ENCODE measurements at regions not wholly inside any gene's neighbourhood (a gene's known extent, or its start where the extent isn't known, plus 50 kb on each side); places are given as distances from the start of the nearest gene placed in this dataset.

DNA sequence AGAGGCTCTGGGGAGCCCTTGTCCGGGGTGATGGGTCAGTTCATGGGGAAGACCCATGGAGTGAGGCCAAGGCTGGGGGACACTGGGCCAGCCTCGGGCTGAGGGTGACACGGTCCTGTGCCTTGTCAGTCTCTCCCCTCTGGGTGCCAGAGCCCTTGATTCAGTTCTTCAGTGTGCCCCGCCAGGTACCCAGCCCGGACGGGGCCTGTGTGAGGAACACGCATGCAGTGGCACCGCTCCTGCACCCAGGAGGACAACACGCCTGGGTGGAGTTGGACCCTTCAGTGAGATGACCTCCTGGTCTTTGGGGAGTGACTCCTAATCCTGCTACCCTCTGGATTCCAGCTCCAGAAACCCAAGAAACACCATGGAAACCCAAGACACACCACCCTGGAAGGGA, 264.4 kb downstream of the LOXHD1 start:
- peaks cover 0 to 9% of the 10 kb centered on the region in 2 donors for H3K4me1 ChIP-seq (ENCODE audit: control insufficient read depth in 1 of 2, insufficient read depth in 2 of 2, low read length in 2 of 2)
- no peaks in the 10 kb centered on the region for H3K9me3 ChIP-seq (ENCODE audit: control insufficient read depth in 1 of 2, low read length in 2 of 2)
- no peaks in the 10 kb centered on the region for H3K36me3 ChIP-seq (ENCODE audit: control insufficient read depth in 1 of 2, insufficient read depth in 2 of 2, low read length in 2 of 2)
- H3K4me3 ChIP-seq (ENCODE audit: low read depth in 1 of 2, low read length in 2 of 2): no peak overlapping the region
- no peaks in the 10 kb centered on the region for H3K27me3 ChIP-seq (ENCODE audit: low read depth, low read length)
- no peak overlapping the region for H3K27ac ChIP-seq (ENCODE audit: low read length)

DNA sequence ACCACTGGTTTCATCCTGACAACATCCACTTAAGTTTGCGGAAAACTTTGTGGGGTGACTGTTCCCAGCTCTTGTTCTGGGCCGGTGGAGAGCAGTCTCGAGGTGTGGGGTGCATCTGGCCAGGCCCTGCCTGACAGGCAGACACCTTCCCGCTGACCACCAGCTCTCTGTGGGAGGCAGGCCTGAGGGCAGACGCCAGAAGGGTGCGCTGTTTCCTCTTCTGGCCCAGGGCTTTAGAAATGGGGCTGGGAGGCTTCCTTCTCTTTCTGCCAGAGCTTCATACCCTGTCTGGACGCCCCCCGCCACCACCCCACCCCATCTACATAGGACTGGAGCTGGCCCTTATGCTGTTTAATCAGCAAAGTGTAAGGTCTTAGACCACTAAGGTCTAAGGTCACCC, 263.8 kb downstream of the LOXHD1 start:
- Histone ChIP-seq H3K27me3 (ENCODE audit: low read depth, low read length) (no peaks in the 10 kb centered on the region), H3K36me3 (ENCODE audit: control insufficient read depth in 1 of 2, insufficient read depth in 2 of 2, low read length in 2 of 2) (no peaks in the 10 kb centered on the region), H3K9me3 (ENCODE audit: control insufficient read depth in 1 of 2, low read length in 2 of 2) (no peaks in the 10 kb centered on the region), H3K4me1 (ENCODE audit: control insufficient read depth in 1 of 2, insufficient read depth in 2 of 2, low read length in 2 of 2) (peaks cover 0 to 2% of the 10 kb centered on the region in 2 donors), H3K27ac (ENCODE audit: low read length) (no peak overlapping the region), H3K4me3 (ENCODE audit: low read depth in 1 of 2, low read length in 2 of 2) (no peak overlapping the region)

DNA sequence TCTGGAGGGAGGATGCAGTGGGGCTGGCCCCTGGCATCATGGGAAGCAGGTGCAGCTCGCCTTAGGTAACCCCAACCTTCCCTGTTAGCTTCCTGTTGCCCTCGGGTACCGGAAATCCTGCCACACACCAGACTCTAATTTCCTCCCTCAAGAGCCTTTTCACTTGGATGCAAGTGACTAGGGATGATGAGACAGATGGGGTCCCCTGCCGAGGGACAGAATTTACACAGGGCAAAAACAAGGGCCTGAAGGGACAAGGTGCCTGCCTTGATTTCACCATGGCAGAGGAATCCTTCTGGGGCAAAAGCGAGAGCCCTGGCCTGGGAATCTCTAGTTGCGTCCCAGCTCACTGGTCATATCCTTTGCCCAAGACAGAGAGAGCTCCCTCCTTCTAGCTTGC, 263.1 kb downstream of the LOXHD1 start:
- no peaks in the 10 kb centered on the region for H3K27me3 ChIP-seq (ENCODE audit: low read depth, low read length)
- no peak overlapping the region for H3K4me3 ChIP-seq (ENCODE audit: low read depth in 1 of 2, low read length in 2 of 2)
- H3K36me3 ChIP-seq (ENCODE audit: control insufficient read depth in 1 of 2, insufficient read depth in 2 of 2, low read length in 2 of 2): no peaks in the 10 kb centered on the region
- no peaks in the 10 kb centered on the region for H3K9me3 ChIP-seq (ENCODE audit: control insufficient read depth in 1 of 2, low read length in 2 of 2)
- H3K4me1 ChIP-seq (ENCODE audit: control insufficient read depth in 1 of 2, insufficient read depth in 2 of 2, low read length in 2 of 2): no peaks in the 10 kb centered on the region
- no peak overlapping the region for H3K27ac ChIP-seq (ENCODE audit: low read length)

DNA sequence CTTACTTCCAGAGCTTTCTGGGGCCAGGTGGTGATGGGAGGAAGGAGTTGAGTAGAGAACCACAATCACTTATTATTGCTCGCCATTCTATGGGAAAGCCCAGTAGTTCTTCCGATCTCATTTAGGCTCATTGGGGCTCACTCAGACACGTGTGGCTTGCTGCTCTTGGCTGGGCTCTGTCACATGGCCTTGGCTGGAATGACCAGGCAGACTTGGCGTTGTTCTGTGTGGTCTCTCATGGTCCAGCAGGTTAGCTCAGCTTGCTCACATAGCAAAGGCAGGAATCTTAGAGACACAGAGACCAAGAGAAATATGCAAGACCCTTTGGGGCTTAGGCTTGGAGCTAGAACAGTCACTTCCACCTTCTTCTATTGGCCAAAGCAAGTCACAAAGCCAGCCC, 261.2 kb downstream of the LOXHD1 start:
- no peak overlapping the region for H3K4me3 ChIP-seq (ENCODE audit: low read depth in 1 of 2, low read length in 2 of 2)
- no peaks in the 10 kb centered on the region for H3K27me3 ChIP-seq (ENCODE audit: low read depth, low read length)
- no peaks in the 10 kb centered on the region for H3K4me1 ChIP-seq (ENCODE audit: control insufficient read depth in 1 of 2, insufficient read depth in 2 of 2, low read length in 2 of 2)
- H3K27ac ChIP-seq (ENCODE audit: low read length): no peak overlapping the region
- H3K36me3 ChIP-seq (ENCODE audit: control insufficient read depth in 1 of 2, insufficient read depth in 2 of 2, low read length in 2 of 2): no peaks in the 10 kb centered on the region
- no peaks in the 10 kb centered on the region for H3K9me3 ChIP-seq (ENCODE audit: control insufficient read depth in 1 of 2, low read length in 2 of 2)

DNA sequence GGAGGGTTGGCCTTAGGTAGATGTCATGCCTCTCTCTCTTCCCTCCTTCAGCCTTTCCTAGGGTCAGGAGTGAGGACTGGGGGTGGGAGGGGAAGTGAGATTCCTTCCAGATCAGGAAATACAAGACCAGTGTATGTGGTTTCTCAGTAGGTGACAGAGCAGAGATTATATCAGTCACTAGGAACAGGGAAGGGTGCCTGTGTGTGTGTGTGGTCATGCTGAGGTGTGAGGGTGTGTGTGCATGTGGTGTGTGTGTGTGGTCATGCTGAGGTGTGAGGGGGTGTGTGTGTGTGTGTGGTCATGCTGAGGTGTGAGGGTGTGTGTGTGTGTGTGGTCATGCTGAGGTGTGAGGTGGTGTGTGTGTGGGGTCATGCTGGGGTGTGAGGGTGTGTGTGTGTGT, 259.8 kb downstream of the LOXHD1 start:
- Histone ChIP-seq H3K27me3 (ENCODE audit: low read depth, low read length) (no peaks in the 10 kb centered on the region), H3K36me3 (ENCODE audit: control insufficient read depth in 1 of 2, insufficient read depth in 2 of 2, low read length in 2 of 2) (no peaks in the 10 kb centered on the region), H3K27ac (ENCODE audit: low read length) (no peak overlapping the region), H3K4me1 (ENCODE audit: control insufficient read depth in 1 of 2, insufficient read depth in 2 of 2, low read length in 2 of 2) (no peaks in the 10 kb centered on the region), H3K4me3 (ENCODE audit: low read depth in 1 of 2, low read length in 2 of 2) (no peak overlapping the region), H3K9me3 (ENCODE audit: control insufficient read depth in 1 of 2, low read length in 2 of 2) (no peaks in the 10 kb centered on the region)

DNA sequence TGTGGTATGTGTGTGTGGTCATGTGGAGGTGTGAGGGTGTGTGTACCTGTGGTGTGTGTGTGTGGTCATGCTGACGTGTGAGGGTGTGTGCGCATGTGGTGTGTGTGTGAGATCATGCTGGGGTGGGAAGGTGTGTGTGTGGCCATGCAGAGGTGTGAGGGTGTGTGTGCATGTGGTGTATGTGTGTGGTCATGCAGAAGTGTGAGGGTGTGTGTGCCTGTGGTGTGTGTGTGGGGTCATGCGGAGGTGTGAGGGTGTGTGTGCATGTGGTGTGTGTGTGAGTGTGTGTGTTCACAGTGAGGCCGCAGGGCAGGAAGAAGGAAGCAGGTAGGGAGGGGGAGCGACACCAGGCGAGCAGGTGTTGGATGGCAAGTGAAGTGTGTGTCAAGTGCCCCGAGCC, 259.0 kb downstream of the LOXHD1 start:
- H3K9me3 ChIP-seq (ENCODE audit: control insufficient read depth in 1 of 2, low read length in 2 of 2): no peaks in the 10 kb centered on the region
- H3K36me3 ChIP-seq (ENCODE audit: control insufficient read depth in 1 of 2, insufficient read depth in 2 of 2, low read length in 2 of 2): no peaks in the 10 kb centered on the region
- H3K27me3 ChIP-seq (ENCODE audit: low read depth, low read length): no peaks in the 10 kb centered on the region
- H3K27ac ChIP-seq (ENCODE audit: low read length): no peak overlapping the region
- no peak overlapping the region for H3K4me3 ChIP-seq (ENCODE audit: low read depth in 1 of 2, low read length in 2 of 2)
- H3K4me1 ChIP-seq (ENCODE audit: control insufficient read depth in 1 of 2, insufficient read depth in 2 of 2, low read length in 2 of 2): no peaks in the 10 kb centered on the region

DNA sequence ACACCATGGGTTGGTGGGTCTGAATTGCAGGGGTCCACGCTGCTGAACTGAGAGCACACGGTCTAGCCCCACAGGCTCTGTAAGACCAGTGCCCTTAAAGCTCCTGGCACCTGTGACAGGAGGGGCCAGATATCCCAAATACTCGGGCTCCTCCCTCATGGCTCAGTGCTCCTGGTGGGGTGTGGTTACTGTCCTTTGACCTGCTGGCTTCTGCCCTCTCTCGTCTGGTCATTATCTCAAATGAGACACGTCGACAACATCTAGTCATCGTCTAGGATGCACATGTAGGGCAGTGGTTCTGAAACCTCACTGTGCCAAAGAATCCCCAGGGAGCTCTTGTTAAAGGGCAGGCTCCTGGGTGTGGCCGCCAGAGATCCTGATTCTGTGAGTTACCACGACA, 258.4 kb downstream of the LOXHD1 start:
- no peak overlapping the region for H3K4me3 ChIP-seq (ENCODE audit: low read depth in 1 of 2, low read length in 2 of 2)
- no peak overlapping the region for H3K27ac ChIP-seq (ENCODE audit: low read length)
- H3K27me3 ChIP-seq (ENCODE audit: low read depth, low read length): no peaks in the 10 kb centered on the region
- H3K4me1 ChIP-seq (ENCODE audit: control insufficient read depth in 1 of 2, insufficient read depth in 2 of 2, low read length in 2 of 2): no peaks in the 10 kb centered on the region
- H3K9me3 ChIP-seq (ENCODE audit: control insufficient read depth in 1 of 2, low read length in 2 of 2): no peaks in the 10 kb centered on the region
- no peaks in the 10 kb centered on the region for H3K36me3 ChIP-seq (ENCODE audit: control insufficient read depth in 1 of 2, insufficient read depth in 2 of 2, low read length in 2 of 2)

DNA sequence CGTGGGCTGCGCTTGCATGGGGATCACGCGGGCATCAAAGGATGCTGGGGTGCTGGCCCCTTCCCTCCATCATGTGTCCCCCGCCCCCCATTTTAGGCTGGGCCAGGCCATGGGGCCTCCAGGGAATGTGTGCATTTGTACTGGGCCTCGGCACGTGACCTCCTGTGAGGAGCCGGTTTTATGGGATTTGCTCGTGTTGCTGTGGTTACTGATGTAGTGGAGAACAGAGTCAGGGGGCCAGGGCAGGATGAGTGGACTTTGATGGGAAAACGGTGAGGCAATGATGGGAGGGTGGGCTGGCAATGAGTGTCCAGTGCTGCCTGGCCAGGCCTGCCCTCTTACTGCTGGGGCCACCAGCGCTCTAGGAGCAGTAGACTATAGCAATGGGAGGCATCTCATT, 257.7 kb downstream of the LOXHD1 start:
- no peak overlapping the region for H3K4me3 ChIP-seq (ENCODE audit: low read depth in 1 of 2, low read length in 2 of 2)
- H3K9me3 ChIP-seq (ENCODE audit: control insufficient read depth in 1 of 2, low read length in 2 of 2): no peaks in the 10 kb centered on the region
- no peaks in the 10 kb centered on the region for H3K36me3 ChIP-seq (ENCODE audit: control insufficient read depth in 1 of 2, insufficient read depth in 2 of 2, low read length in 2 of 2)
- no peaks in the 10 kb centered on the region for H3K4me1 ChIP-seq (ENCODE audit: control insufficient read depth in 1 of 2, insufficient read depth in 2 of 2, low read length in 2 of 2)
- H3K27ac ChIP-seq (ENCODE audit: low read length): no peak overlapping the region
- H3K27me3 ChIP-seq (ENCODE audit: low read depth, low read length): no peaks in the 10 kb centered on the region

DNA sequence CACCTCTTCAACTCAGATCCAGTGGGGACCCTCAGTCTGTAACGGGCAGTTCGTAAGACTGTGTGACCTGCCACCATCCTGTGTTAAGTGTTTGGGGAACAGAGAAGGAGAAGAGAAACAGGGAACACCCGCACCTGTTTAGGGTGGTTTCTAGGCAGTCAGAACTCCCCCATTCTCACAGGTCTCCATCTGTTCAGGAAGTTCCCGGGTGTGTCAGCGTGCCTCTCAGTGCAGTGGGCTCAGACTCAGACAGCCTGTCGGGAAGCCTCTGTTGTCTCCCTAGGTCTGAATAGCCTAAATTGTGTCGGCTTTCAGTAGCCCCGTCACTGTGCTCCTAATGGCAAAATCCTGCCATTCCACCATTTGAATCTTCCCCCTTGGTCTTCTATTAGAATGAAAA, 256.6 kb downstream of the LOXHD1 start:
- H3K9me3 ChIP-seq (ENCODE audit: control insufficient read depth in 1 of 2, low read length in 2 of 2): no peaks in the 10 kb centered on the region
- no peaks in the 10 kb centered on the region for H3K27me3 ChIP-seq (ENCODE audit: low read depth, low read length)
- no peak overlapping the region for H3K27ac ChIP-seq (ENCODE audit: low read length)
- no peaks in the 10 kb centered on the region for H3K36me3 ChIP-seq (ENCODE audit: control insufficient read depth in 1 of 2, insufficient read depth in 2 of 2, low read length in 2 of 2)
- no peaks in the 10 kb centered on the region for H3K4me1 ChIP-seq (ENCODE audit: control insufficient read depth in 1 of 2, insufficient read depth in 2 of 2, low read length in 2 of 2)
- H3K4me3 ChIP-seq (ENCODE audit: low read depth in 1 of 2, low read length in 2 of 2): no peak overlapping the region

DNA sequence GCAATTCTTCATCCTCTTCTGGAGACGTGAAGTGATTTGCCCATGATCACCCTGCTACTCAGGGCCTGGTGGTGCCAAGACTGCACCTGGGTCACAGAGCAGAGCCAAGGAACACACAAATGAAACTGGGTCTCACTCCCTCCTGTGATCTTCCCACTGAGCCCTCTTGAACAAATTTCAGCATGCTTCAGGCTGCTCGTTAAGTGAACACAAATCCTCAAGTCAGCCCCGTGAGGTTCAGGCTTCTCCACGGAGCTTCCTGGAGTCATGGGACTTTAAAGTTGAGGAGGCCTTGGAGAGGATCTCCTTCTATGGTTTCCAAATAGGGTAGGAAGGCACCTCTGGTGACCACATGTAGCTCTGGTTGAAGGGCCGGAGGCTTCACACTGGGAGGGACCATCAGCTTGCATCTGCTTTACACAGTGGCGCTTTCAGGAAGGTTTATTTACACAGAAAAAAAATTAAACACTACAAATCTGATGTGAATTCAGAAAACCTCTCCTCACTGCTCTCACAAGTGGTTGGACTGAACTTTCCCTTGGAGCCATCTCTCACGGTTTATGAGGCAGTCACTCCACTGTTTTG, 255.4 kb downstream of the LOXHD1 start:
- Histone ChIP-seq H3K9me3 (ENCODE audit: control insufficient read depth in 1 of 2, low read length in 2 of 2) (no peaks in the 10 kb centered on the region), H3K4me3 (ENCODE audit: low read depth in 1 of 2, low read length in 2 of 2) (no peak overlapping the region), H3K27ac (ENCODE audit: low read length) (no peak overlapping the region), H3K27me3 (ENCODE audit: low read depth, low read length) (no peaks in the 10 kb centered on the region), H3K4me1 (ENCODE audit: control insufficient read depth in 1 of 2, insufficient read depth in 2 of 2, low read length in 2 of 2) (no peaks in the 10 kb centered on the region), H3K36me3 (ENCODE audit: control insufficient read depth in 1 of 2, insufficient read depth in 2 of 2, low read length in 2 of 2) (no peaks in the 10 kb centered on the region)

DNA sequence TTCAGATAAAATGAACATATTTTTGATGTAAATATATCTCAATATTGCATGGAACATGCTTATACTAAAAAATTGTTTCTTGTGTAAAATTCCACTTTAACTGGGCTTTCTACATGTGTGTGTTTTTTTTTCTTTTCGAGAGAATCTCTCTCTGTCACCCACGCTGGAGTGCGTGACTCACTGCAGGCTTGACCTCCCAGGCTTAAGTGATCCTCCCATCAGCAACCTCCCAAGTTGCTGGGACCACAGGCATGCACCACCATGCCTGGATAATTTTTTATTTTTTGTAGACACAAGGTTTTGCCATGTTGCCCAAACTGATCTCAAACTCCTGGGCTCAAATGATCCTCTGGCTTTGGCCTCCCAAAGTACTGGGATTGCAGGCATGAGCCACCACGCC, 254.6 kb downstream of the LOXHD1 start:
- Histone ChIP-seq H3K36me3 (ENCODE audit: control insufficient read depth in 1 of 2, insufficient read depth in 2 of 2, low read length in 2 of 2) (no peaks in the 10 kb centered on the region), H3K27ac (ENCODE audit: low read length) (no peak overlapping the region), H3K27me3 (ENCODE audit: low read depth, low read length) (no peaks in the 10 kb centered on the region), H3K4me1 (ENCODE audit: control insufficient read depth in 1 of 2, insufficient read depth in 2 of 2, low read length in 2 of 2) (no peaks in the 10 kb centered on the region), H3K9me3 (ENCODE audit: control insufficient read depth in 1 of 2, low read length in 2 of 2) (no peaks in the 10 kb centered on the region), H3K4me3 (ENCODE audit: low read depth in 1 of 2, low read length in 2 of 2) (no peak overlapping the region)

DNA sequence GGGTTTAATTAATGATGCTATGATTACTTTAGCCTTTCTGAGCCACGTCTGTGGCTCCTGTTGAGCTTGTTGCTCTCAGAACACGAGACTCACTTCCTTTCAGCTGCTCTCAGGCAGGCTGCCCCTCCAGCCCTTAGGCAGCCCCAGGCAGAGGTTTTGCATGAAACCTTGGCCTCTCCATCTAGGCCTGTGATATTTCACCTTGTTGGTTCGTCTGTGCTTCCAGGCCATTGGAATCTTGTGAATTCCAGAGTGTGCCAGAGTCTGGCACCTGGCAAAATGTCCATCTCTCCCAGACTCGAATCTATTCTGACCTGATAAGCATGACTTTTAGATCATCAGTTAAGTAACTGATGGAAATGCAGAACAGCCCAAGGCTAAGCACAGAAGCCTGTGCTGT, 254.1 kb downstream of the LOXHD1 start:
- H3K27ac ChIP-seq (ENCODE audit: low read length): no peak overlapping the region

More for the DNA sequence above, 254.1 kb downstream of the LOXHD1 start:
- peaks cover 0 to 5% of the 10 kb centered on the region in 2 donors for H3K4me1 ChIP-seq (ENCODE audit: control insufficient read depth in 1 of 2, insufficient read depth in 2 of 2, low read length in 2 of 2)
- no peak overlapping the region for H3K4me3 ChIP-seq (ENCODE audit: low read depth in 1 of 2, low read length in 2 of 2)
- no peaks in the 10 kb centered on the region for H3K36me3 ChIP-seq (ENCODE audit: control insufficient read depth in 1 of 2, insufficient read depth in 2 of 2, low read length in 2 of 2)
- H3K27me3 ChIP-seq (ENCODE audit: low read depth, low read length): no peaks in the 10 kb centered on the region
- no peaks in the 10 kb centered on the region for H3K9me3 ChIP-seq (ENCODE audit: control insufficient read depth in 1 of 2, low read length in 2 of 2)

Measured in muscle layer of duodenum (tissue), 2 donors.